ENCODE measurements at regions not wholly inside any gene's neighbourhood (a gene's known extent, or its start where the extent isn't known, plus 50 kb on each side); places are given as distances from the start of the nearest gene placed in this dataset.
"Not testable (repeated sequence)": the region's sequence is repeated elsewhere in the genome, so short reads cannot be mapped to it uniquely, and the experiment has no call there.

- no peak for DNase-seq
Observed at GRCh38 chr4:24363751-24364150, 220.6 kb downstream of the DHX15 start.

DNA sequence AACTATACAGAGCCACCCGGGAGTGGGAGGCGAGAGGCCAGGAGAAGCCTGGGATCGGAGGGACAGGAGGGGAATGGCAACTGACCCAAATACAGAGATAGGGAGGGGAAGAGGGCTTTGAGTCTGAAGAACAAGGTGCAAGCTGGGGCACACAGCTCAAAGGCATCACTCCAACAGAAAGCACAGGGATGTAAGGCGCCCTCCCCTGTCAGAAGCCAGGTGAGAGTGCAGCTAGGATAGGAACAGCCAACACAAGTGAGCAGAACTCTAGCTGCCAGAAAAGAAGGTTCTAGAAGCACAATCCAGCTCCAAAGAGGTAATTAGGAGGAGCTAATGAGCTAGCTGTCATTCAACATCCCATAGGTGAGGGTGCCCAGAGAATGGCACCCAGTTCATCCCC lies 232.2 kb downstream of the DHX15 start:
- no peak for DNase-seq

DNA sequence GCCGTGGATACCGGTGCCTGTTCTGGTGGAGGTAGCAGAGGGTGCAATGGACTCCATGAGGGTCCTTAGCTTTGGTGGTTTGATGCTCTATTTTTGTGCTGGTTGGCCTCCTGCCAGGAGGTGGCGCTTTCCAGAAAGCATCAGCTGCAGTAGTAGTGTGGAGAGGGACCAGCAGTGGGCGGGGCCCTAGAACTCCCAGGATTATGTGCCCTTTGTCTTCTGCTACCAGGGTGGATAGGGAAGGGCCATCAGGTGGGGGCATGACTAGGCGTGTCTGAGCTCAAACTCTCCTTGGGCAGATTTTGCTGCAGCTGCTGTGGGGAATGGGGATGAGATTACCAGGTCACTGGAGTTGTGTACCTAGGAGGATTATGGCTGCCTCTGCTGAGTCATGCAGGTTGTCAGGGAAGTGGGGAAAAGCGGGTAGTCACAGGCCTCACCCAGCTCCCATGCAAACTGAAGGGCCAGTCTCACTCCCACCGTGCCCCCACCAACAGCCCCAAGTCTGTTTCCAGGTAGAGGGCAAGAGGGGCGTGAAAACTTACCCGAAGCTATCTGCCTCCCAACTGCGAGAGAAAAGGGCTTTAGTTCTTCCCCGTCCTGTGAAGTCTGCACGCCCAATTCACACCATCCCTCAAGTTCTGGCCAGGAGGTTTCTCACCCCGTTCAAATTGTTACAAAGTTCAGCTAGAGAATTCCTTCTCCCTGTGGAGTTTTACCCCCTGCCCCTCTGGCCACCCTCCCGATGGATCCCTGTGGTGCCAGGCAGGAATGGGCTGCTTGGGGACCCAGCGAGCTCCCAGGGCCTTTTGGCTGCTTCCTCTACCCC lies 235.0 kb downstream of the DHX15 start:
- not testable (repeated sequence) for DNase-seq

DNA sequence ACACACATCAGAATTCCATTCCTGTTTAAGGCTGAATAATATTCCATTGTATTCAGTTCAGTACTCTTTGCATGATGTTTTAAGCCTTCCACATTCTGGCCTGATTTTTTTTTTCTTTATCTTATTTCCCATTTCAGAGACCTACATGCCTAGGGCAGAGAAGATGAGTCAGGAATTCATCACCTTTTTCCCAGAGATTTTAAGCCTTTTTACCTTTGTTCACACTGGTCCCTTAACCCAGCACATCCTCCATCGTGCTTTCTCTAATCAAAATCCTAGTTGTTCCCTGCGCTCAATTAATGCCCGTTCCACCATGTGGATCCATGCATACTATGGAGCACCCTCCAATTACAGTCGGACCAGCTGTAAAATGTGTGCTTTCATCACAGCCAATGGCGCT lies 245.1 kb downstream of the DHX15 start:
- DNase-seq = no peak

DNA sequence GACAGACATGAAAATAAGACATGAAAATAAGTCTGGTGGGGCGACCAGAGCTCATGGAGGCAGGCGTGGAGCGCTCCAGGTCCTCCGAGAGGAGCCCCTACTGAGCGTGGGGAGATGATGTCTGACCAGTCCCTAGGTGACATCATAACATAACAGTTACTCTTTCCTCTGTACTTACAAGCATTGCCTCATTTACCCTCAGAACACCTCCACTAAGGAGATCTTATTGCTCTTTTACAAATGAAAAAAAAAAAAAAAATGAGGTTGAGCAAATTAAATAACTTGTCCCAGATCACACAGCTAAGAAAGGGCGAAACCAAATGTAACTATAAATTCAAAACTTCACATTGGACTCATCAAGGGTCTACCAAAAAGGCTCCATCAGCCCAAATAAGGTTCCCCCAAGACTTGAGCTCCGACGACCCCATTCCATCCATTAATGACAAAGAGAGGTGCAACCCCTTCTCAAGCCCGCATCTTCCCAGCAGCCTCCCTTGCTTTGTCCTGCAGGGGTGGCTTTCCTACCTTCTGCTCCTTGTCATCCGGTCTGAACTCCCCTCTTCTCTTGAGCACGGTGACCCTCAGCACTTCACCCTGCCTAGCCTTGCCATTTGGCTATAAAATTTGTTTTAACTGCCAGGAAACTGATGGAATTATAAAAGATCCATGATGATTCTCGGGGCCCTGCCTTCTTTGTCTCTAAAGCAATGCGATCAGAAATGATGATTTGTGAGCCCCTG lies 246.7 kb downstream of the DHX15 start:
- DNase-seq = no peak

GRCh38 chr4:24335616-24336015 lies 248.7 kb downstream of the DHX15 start:
- DNase-seq = no peak

GRCh38 chr4:24334906-24335305 lies 249.4 kb downstream of the DHX15 start:
- no peak for DNase-seq

- DNase-seq = no peak
Observed at GRCh38 chr4:24330573-24330972, 253.8 kb downstream of the DHX15 start.

GRCh38 chr4:24330172-24330571 lies 254.2 kb downstream of the DHX15 start:
- no peak for DNase-seq

- DNase-seq = no peak
Observed at GRCh38 chr4:24328711-24329110, 255.6 kb downstream of the DHX15 start.

GRCh38 chr4:24328310-24328709 lies 256.0 kb downstream of the DHX15 start:
- DNase-seq = no peak

- DNase-seq = no peak
Observed at GRCh38 chr4:24322995-24323394, 261.4 kb downstream of the DHX15 start.

DNA sequence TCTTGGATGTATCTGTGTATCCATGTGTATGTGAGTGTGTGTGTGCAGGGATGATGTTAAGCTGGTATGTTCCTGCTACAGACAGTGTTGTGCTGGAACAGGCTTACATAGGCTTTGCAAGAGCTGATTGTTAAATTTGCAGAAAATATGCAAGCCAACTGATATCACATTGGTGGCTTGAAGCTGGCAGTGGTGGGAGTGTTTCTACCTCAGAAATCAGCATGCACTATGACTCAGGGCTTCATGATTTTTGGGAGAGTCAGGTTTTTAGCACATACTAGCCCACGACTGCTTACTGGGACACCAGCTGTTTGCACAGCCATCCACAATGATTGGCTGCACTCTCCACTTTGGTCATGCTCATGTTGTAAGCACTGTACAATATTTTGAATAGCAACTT lies 261.8 kb downstream of the DHX15 start:
- no peak for DNase-seq

DNA sequence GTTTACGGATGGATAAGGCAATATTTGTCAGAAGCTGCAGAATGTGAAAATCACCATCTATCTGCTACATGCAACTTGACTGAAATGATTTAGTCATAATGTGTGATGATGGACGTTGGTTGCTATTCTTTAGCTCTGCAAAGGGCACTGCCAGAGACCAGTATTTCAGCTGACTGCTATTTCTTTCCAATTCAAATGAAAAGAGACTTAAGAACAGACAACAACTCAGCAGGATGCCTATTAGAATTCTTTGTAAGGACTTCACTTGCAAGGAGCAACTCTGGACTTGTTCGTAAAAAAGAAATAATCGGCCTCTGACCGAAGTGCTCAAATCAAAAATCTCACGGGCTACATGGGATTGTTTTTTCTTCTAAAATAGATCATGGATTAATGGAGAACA lies 262.7 kb downstream of the DHX15 start:
- no peak for DNase-seq

- DNase-seq = no peak
Observed at GRCh38 chr4:24321131-24321530, 263.2 kb downstream of the DHX15 start.

- no peak for DNase-seq
Observed at GRCh38 chr4:24319387-24319786, 265.0 kb downstream of the DHX15 start.

GRCh38 chr4:24315056-24315455 lies 269.3 kb downstream of the DHX15 start:
- DNase-seq = no peak

- DNase-seq = no peak
Observed at GRCh38 chr4:24312261-24312913, 272.0 kb downstream of the DHX15 start.

- DNase-seq = no peak
Observed at GRCh38 chr4:24303926-24304325, 280.4 kb downstream of the DHX15 start.

DNA sequence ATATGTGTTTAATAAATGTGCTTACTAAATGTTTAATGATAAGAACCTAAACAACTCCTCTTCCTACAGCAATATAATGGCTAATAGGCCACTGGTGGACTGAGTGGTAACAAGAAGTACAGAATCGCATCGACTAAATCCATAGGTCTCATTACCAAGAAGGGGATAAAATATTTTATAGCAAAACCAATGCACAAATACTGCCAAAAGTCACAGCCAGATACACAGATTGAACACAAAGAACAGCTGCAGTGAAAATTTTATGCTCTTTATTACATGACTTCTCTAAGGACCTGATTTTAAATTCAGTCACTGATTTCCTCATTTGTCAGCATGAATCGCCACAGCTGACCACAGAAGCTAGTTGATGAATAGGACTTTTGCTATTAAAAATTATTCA lies 285.4 kb downstream of the DHX15 start:
- no peak for DNase-seq

GRCh38 chr4:24287096-24287495 lies 297.3 kb downstream of the DHX15 start:
- no peak for DNase-seq

- no peak for DNase-seq
Observed at GRCh38 chr4:24285759-24286158, 298.6 kb downstream of the DHX15 start.

GRCh38 chr4:24282446-24282845 lies 301.9 kb downstream of the DHX15 start:
- no peak for DNase-seq

GRCh38 chr4:24279911-24280375 lies 304.4 kb downstream of the DHX15 start:
- no peak for DNase-seq

Measured in NCI-H1105 (cell line).